ENCODE measurements at regions not wholly inside any gene's neighbourhood (a gene's known extent, or its start where the extent isn't known, plus 50 kb on each side); places are given as distances from the start of the nearest gene placed in this dataset.

DNA sequence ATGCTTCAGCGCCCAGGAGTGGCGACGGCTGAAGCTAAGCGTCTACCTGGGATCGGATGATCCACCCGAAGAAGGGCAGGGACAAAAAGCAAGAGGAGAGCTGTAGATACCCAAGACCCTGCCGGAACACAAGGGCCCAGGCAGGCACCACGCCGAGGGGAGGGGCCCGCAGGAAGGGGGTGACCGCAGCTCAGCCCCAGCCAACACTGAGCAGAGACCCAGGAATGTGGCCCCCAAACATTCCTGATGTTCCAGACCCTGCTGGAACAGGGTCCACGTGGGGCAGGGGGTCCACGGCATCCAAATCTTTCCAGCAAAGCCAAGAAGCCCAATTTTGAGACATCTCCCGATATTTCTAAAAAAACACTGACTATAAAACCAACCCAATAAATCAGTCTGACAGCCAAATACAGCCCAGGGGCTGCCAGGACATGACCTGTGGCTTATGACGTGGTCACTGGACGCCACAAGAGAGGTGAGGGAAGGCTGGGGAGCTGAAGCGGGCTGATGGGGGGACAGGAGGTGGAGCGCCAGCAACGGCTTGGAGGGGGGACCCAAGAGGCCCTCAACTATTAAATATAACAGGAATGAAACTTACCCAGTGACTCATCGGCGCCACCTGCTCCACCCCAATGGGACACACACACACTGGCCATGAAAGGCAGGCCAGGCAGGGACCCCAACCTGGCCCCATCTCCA lies 58.9 kb downstream of the NCOR2 start:
- peak; percentile 27 for DNase-seq
- Histone ChIP-seq H2BK120ac (ENCODE audit: low read depth, low read length) (no peak overlapping the region), H3K14ac (replicated peaks; ENCODE audit: low read depth, low read length) (no peak overlapping the region), H3K79me1 (ENCODE audit: low read depth in 1 of 2, low read length in 2 of 2) (peaks cover 29 to 98% of the 10 kb centered on the region in 2 experiments), H3K9me3 (ENCODE audit: control insufficient read depth, insufficient read depth, low read length) (no peaks in the 10 kb centered on the region), H3K9me1 (ENCODE audit: insufficient read depth, low read length) (peaks cover 25% of the 10 kb centered on the region), H3K18ac (ENCODE audit: low read depth, low read length) (no peak overlapping the region), H3K27ac (ENCODE audit: insufficient read depth, low read length) (no peak overlapping the region), H2BK20ac (ENCODE audit: low read depth, low read length) (no peak overlapping the region), H3K27me3 (ENCODE audit: control insufficient read depth, insufficient read depth, low read length) (no peaks in the 10 kb centered on the region), H2AK5ac (ENCODE audit: low read depth, low read length) (peak overlapping the region; percentile 48; the same call in 1 of the 2 replicates), H4K20me1 (ENCODE audit: insufficient read depth, low read length) (peaks cover 98% of the 10 kb centered on the region), H2BK15ac (ENCODE audit: low read depth, low read length) (no peak overlapping the region), H2BK5ac (ENCODE audit: low read depth, low read length, poor library complexity, severe bottlenecking) (no peak overlapping the region), H3K36me3 (ENCODE audit: control insufficient read depth, insufficient read depth, low read length) (peaks cover 3% of the 10 kb centered on the region; the same call in 1 of the 2 replicates), H4K91ac (ENCODE audit: insufficient read depth, low read depth, low read length) (no peak overlapping the region), H3K56ac (ENCODE audit: extremely low read depth, insufficient read depth, low read length) (no peak overlapping the region), H2AK9ac (replicated peaks; ENCODE audit: low read depth, low read length, poor library complexity) (no peak overlapping the region), H4K8ac (ENCODE audit: low read depth in 2 of 2, low read length in 2 of 2) (no peak overlapping the region), H3K4ac (ENCODE audit: low read depth, low read length) (no peak overlapping the region), H2AFZ (replicated peaks; ENCODE audit: low read length, poor library complexity) (no peak overlapping the region), H3K23ac (ENCODE audit: low read depth, low read length) (no peak overlapping the region), H3K4me2 (ENCODE audit: low read depth, low read length) (no peak overlapping the region), H4K5ac (ENCODE audit: low read depth, low read length) (no peak overlapping the region), H3K9ac (ENCODE audit: low read depth, low read length) (no peak overlapping the region), H3K4me1 (ENCODE audit: control insufficient read depth, insufficient read depth, low read length) (peaks cover 32% of the 10 kb centered on the region), H3K4me3 (ENCODE audit: insufficient read depth, low read depth, low read length) (no peak overlapping the region)
- 75% methylated on average over 12 of the region's 21 CpGs; no CpG with 5 or more reads in 1 of the 2 experiments for WGBS, 2 experiments (ENCODE audit: extremely low coverage in 2 of 2, insufficient read length in 1 of 2)
- in situ Hi-C loops (cut with MboI; ENCODE audit: low sequenced_read_pairs) (no loop called here), intact Hi-C loops (cut with micrococcal nuclease) (no loop called here), dilution Hi-C loops (cut with HindIII; ENCODE audit: low sequenced_read_pairs, unreplicated experiment) (no loop called here)
- no TSS peak for BruUV-seq (replicated peaks)
- CTCF ChIA-PET, result interaction anchor here (0.6 kb wide), 1 partner anchor 138 kb away, joined by 3 read pairs; no protein-coding TSS in a partner anchor
- POLR2A ChIA-PET (ENCODE audit: unreplicated experiment), result no interaction called here
- ATAC-seq (ENCODE audit: low read depth), result no peak
- TF ChIP-seq RCOR1 (IDR thresholded peaks at IDR 0.05; ENCODE audit: insufficient replicate concordance, low read length) (no peak), CHD1 (IDR thresholded peaks at IDR 0.05; ENCODE audit: low read depth, low read length) (no peak), MAZ (IDR thresholded peaks at IDR 0.05; ENCODE audit: borderline replicate concordance, low read depth, low read length) (no peak), MXI1 (IDR thresholded peaks at IDR 0.05; ENCODE audit: borderline replicate concordance, low read depth, low read length) (no peak), NFE2L2 (IDR thresholded peaks at IDR 0.05; ENCODE audit: low read depth, low read length) (no peak), FOS (IDR thresholded peaks at IDR 0.05; ENCODE audit: low read depth, low read length) (no peak), RFX5 (IDR thresholded peaks at IDR 0.05; ENCODE audit: low read depth, low read length) (no peak), BHLHE40 (IDR thresholded peaks at IDR 0.05; ENCODE audit: low read depth, low read length) (no peak), SMC3 (IDR thresholded peaks at IDR 0.05; ENCODE audit: low read depth, low read length) (no peak), USF2 (IDR thresholded peaks at IDR 0.05; ENCODE audit: low read depth, low read length) (no peak)
- TF ChIP-seq, protein P1, sequence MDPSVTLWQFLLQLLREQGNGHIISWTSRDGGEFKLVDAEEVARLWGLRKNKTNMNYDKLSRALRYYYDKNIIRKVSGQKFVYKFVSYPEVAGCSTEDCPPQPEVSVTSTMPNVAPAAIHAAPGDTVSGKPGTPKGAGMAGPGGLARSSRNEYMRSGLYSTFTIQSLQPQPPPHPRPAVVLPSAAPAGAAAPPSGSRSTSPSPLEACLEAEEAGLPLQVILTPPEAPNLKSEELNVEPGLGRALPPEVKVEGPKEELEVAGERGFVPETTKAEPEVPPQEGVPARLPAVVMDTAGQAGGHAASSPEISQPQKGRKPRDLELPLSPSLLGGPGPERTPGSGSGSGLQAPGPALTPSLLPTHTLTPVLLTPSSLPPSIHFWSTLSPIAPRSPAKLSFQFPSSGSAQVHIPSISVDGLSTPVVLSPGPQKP (IDR thresholded peaks at IDR 0.05; ENCODE audit: borderline replicate concordance, low read depth, low read length), result no peak
- TF ChIP-seq, protein P2, sequence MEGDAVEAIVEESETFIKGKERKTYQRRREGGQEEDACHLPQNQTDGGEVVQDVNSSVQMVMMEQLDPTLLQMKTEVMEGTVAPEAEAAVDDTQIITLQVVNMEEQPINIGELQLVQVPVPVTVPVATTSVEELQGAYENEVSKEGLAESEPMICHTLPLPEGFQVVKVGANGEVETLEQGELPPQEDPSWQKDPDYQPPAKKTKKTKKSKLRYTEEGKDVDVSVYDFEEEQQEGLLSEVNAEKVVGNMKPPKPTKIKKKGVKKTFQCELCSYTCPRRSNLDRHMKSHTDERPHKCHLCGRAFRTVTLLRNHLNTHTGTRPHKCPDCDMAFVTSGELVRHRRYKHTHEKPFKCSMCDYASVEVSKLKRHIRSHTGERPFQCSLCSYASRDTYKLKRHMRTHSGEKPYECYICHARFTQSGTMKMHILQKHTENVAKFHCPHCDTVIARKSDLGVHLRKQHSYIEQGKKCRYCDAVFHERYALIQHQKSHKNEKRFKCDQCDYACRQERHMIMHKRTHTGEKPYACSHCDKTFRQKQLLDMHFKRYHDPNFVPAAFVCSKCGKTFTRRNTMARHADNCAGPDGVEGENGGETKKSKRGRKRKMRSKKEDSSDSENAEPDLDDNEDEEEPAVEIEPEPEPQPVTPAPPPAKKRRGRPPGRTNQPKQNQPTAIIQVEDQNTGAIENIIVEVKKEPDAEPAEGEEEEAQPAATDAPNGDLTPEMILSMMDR (conservative IDR thresholded peaks at IDR 0.05; ENCODE audit: low read depth, low read length), result no peak

Data from IMR-90 (cell line).